ENCODE measurements at regions not wholly inside any gene's neighbourhood (a gene's known extent, or its start where the extent isn't known, plus 50 kb on each side); places are given as distances from the start of the nearest gene placed in this dataset.

DNA sequence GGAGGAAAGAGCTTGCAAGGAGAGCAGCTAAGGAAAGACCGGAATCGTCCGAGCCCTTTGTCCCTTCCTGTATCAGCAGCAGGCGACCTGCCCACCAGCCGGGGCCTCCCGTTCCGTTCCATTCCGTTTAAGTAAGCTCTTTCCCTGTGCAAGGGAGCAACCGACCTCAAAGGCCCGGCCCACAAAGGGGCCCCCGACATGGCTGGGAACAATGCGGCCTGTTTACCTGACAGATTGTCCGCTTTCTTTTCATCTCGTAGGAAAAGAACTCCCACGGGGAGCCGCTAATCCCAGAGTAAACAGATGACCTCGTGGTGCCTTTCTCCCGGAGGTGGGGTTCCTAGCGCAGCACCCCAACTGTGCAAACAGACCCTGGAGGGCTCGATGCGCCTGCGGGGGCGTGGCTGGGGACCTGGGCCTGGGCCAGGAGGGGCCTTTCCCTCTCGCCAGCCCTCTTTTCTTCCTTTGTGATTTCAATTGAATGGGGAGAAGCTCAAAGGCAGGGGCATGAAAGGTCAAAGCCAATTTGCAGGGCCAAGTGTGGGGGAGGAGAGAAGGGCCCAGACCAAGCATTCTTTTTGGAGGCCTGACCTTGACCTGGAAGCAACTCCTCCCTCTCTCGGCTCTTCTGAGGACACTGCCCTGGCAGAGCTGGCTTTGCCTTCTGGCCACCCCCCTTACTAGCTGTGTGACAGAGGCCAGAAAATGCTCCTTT lies 120.2 kb downstream of the INHBB start:
- DNase-seq (ENCODE audit: low spot score in 2 of 2) = no peak
- no peaks in the 10 kb centered on the region for H3K27me3 ChIP-seq
- H3K27ac ChIP-seq = no peak overlapping the region
- H3K36me3 ChIP-seq = no peaks in the 10 kb centered on the region
- intact Hi-C loops (cut with DNase I) = no loop called here
- H3K4me1 ChIP-seq = peaks cover 7 to 17% of the 10 kb centered on the region in 2 donors
- TF ChIP-seq CTCF (IDR thresholded peaks at IDR 0.05) = no peak
- H3K4me3 ChIP-seq = no peak overlapping the region
- H3K9me3 ChIP-seq = no peaks in the 10 kb centered on the region

DNA sequence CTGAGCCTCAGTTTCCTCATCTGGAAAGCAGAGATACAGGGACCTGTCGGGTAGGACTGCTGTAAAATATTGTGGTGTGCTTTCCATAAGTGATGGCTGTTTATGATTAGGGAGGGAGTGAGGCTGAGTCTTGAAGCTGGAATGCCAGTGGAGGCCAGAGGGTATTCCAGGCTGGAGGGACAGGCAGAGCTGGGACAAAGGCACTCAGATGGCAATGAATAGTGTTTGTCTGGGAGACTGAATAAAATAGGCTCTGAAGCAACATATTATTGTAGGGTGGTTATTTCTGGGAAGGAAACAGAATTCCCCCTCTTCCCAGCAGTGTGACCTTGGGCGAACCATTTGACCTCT lies 120.7 kb downstream of the INHBB start:
- Histone ChIP-seq H3K36me3 (no peaks in the 10 kb centered on the region), H3K27ac (no peak overlapping the region), H3K9me3 (no peaks in the 10 kb centered on the region), H3K27me3 (no peaks in the 10 kb centered on the region), H3K4me1 (peaks cover 10 to 22% of the 10 kb centered on the region in 2 donors), H3K4me3 (no peak overlapping the region)
- intact Hi-C loops (cut with DNase I) = no loop called here
- DNase-seq (ENCODE audit: low spot score in 2 of 2) = no peak
- no peak for TF ChIP-seq CTCF (IDR thresholded peaks at IDR 0.05)

GRCh38 chr2:120468136-120468535 lies 122.2 kb downstream of the INHBB start:
- TF ChIP-seq CTCF (IDR thresholded peaks at IDR 0.05) = no peak
- Histone ChIP-seq H3K27ac (no peak overlapping the region), H3K4me3 (no peak overlapping the region), H3K4me1 (peaks cover 13 to 22% of the 10 kb centered on the region in 2 donors), H3K9me3 (no peaks in the 10 kb centered on the region), H3K27me3 (no peaks in the 10 kb centered on the region), H3K36me3 (no peaks in the 10 kb centered on the region)
- DNase-seq (ENCODE audit: low spot score in 2 of 2) = no peak
- intact Hi-C loops (cut with DNase I) = no loop called here

- DNase-seq (ENCODE audit: low spot score in 2 of 2) = no peak
- no peaks in the 10 kb centered on the region for H3K9me3 ChIP-seq
- H3K27me3 ChIP-seq = no peaks in the 10 kb centered on the region
- H3K4me3 ChIP-seq = no peak overlapping the region
- intact Hi-C loops (cut with DNase I) = no loop called here
- no peak for TF ChIP-seq CTCF (IDR thresholded peaks at IDR 0.05)
- peaks cover 18 to 35% of the 10 kb centered on the region in 2 donors for H3K4me1 ChIP-seq
- H3K36me3 ChIP-seq = no peaks in the 10 kb centered on the region
- H3K27ac ChIP-seq = peak overlapping the region; percentile 85 to 91
These were observed 123.5 kb downstream of the INHBB start for GRCh38 chr2:120469426-120469825.

DNA sequence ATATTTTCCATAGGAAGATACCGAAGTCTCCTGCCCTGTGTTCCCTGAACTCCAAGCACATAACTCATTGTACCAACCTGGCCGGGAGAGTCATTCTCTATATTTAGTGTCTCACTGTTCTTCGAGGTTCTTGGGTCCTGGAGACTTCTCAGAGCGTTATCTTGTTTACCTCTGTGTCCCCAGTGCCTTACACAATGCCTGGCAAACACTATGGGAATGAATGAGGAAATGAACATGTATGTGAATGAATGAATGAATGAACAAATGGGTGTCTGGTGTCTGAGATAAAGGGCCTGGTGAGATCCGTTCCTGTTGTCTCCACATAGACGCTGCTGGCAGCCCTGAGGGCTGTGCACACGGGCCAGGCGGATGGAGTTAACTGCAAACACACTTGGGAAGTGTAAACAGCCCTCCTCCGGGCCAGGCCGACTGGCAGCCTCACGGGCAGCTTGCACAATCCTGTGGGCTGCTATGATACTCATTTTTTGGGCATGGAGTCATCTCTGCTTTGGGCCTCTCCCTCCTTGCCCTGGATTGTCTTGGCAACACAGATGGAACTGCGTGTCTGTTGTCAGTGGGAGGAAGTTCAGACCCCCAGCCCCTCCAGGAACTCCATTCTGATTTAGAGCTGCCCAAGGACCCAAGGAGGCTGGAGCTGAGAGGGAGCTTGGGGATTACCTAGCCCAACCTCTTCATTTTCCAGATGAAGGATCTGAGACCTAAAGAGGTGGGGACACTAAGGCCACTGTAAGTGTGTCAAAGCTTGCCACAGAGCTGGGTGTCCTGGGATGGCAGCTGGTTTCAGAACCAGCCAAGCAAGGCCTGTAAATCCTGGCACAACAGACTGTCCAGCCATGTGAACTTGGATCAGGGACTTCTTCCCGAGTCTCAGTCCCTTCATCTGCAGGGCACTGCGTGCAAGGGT lies 124.4 kb downstream of the INHBB start:
- H3K4me3 ChIP-seq = no peak overlapping the region
- no peaks in the 10 kb centered on the region for H3K36me3 ChIP-seq
- peaks cover 20 to 38% of the 10 kb centered on the region in 2 donors for H3K4me1 ChIP-seq
- intact Hi-C loops (cut with DNase I) = loop anchor here (1.0 to 10.0 kb wide), 8 partner anchors 28 to 1106 kb away; partner anchors contain the start of genes C2orf76, DBI, RALB and TMEM185B
- DNase-seq (ENCODE audit: low spot score in 2 of 2) = peak; percentile 66 to 96
- no peak for TF ChIP-seq CTCF (IDR thresholded peaks at IDR 0.05)
- H3K9me3 ChIP-seq = no peaks in the 10 kb centered on the region
- H3K27me3 ChIP-seq = no peaks in the 10 kb centered on the region
- H3K27ac ChIP-seq = peak overlapping the region; percentile 85 to 91

Measured in ascending aorta (tissue), 2 donors.